GM19238 (cell line): ENCODE measurements at regions not wholly inside any gene's neighbourhood (a gene's known extent, or its start where the extent isn't known, plus 50 kb on each side); places are given as distances from the start of the nearest gene placed in this dataset.
"Not testable (repeated sequence)": the region's sequence is repeated elsewhere in the genome, so short reads cannot be mapped to it uniquely, and the experiment has no call there.

Experiments
- DNase-seq: peaks from one replicate; pipeline ENCODE4 v3.0.0; 2011; ENCODE audit warnings: low spot score; ENCODE audit not compliant: insufficient read length

GRCh38 chr1:146645978-146646604 is 292.0 kb upstream of the NBPF12 start:
- DNase-seq, result not testable (repeated sequence)

DNA sequence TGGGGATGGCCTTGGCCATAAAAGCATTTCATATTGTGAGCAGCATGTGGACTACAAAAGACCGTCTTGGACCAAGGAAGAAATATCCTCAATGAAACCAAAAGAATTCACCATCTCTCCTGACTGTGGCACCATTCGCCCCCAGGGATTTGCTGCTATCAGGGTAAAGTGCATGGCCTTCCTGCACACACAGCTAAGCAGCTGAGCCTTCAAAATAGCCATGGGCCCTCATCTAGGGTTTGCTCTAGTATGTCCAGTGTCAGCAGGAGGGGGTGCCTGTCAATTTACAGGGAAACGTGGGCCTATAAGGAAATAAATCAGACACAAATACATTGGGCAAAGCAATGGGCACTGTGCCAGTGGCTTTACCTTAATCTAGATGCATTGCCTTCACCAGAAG is 296.6 kb upstream of the NBPF12 start:
- DNase-seq, result not testable (repeated sequence)

DNA sequence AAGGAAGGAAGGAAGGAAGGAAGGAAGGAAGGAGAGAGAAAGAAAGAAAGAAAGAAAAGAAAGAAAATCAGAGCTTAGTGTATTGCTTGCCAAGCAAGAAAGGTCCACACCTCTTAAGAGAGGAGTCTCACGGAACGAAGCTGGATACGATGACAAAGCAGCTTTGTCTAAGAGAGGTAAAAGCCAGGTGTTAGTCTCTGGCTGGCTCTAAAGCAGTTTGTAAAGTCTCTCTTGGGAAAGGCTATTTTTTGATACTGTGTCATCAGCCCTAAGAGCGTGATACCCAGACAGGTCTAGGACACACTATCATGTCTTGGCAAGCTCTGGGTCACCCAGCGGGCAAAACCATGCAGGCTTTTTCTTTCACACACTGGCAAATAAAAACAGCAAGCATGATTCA is 297.5 kb upstream of the NBPF12 start:
- not testable (repeated sequence) for DNase-seq

- DNase-seq, result not testable (repeated sequence)
Observed at GRCh38 chr1:146630302-146630701, 307.8 kb upstream of the NBPF12 start.

- not testable (repeated sequence) for DNase-seq
Observed at GRCh38 chr1:146618582-146618981, 319.5 kb upstream of the NBPF12 start.

- not testable (repeated sequence) for DNase-seq
Observed at GRCh38 chr1:146604681-146605080, 333.4 kb upstream of the NBPF12 start.

- DNase-seq, result not testable (repeated sequence)
Observed at GRCh38 chr1:146600720-146601307, 337.3 kb upstream of the NBPF12 start.

DNA sequence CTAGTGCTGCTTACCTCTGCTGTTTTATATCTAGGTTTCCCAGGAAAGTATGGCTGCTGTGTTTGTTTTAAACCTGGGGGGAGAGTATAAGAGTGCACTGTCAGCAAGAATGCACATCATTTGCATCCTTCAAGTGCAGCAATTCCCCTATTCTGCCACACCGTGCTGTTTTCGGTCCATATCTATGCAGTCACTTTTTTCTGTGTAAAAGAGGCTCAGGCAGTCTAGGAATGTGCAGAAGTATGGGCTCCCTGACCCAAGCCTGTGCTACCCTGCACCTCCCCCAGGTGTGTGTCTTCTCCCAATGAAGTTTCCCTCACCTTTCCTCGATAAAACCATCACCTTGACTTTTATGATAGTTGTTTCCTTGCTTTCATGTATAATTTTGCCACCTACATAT is 338.2 kb upstream of the NBPF12 start:
- not testable (repeated sequence) for DNase-seq

GRCh38 chr1:146581229-146581628 is 352.4 kb upstream of the NOTCH2NLA start:
- DNase-seq, result not testable (repeated sequence)

GRCh38 chr1:146567541-146567940 is 338.7 kb upstream of the NOTCH2NLA start:
- DNase-seq, result not testable (repeated sequence)

GRCh38 chr1:146558032-146558431 is 329.2 kb upstream of the NOTCH2NLA start:
- DNase-seq, result not testable (repeated sequence)

DNA sequence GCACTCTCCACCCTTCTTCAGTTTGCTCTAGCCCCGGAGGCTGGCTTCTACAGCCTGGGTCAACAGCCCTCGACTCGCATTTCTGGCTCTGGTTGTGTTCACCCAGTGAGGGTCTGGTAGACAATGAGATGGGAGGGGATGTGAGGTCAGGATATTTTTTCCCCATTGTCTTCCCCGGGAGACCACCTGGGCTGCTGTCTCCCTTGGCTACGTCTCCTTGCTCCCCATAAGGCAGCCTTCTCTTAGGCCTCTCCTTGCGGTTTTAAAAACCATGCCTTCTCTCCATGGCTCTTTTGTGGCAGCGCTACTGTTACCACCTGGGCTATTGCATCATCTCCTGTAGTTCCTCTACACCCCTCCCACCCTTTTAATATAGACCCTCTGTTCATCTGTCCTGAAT is 327.6 kb upstream of the NOTCH2NLA start:
- DNase-seq, result not testable (repeated sequence)

- DNase-seq, result not testable (repeated sequence)
Observed at GRCh38 chr1:146552414-146552813, 323.6 kb upstream of the NOTCH2NLA start.

DNA sequence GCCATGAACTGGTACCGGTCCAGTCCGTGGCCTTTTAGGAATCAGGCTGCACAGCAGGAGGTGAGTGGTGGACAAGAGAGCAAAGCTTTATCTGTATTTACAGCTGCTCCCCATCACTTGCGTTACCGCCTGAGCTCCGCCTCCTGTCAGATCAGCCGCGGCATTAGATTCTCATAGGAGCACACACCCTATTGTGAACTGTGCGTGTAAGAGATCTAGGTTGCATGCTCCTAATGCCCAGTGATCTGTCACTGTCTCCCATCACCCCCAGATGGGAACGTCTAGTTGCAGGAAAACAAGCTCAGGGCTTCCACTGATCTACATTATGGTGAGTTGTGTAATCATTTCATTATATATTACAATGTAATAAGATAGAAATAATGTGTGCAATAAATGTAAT is 319.9 kb upstream of the NOTCH2NLA start:
- not testable (repeated sequence) for DNase-seq

- not testable (repeated sequence) for DNase-seq
Observed at GRCh38 chr1:146546189-146546588, 317.4 kb upstream of the NOTCH2NLA start.

- DNase-seq, result not testable (repeated sequence)
Observed at GRCh38 chr1:146537775-146538373, 309.1 kb upstream of the NOTCH2NLA start.

DNA sequence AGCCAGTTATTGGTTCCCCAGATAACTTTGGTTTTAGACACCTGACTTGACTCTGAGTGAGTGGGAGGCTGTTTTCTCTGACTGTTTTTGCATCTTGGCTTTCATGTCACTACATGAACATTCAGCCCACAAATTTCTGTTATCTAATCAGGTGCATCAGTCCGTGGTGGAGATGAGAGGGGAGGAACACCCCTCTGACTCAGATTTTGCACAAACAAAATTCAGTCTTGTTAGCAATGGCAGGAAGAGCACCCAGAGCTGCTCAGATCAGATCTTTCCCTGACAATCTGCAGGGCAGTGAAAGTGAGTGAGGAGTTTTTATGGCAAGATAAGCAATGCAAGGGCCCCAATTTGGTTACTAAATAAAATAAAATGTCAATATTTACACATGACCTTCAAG is 307.2 kb upstream of the NOTCH2NLA start:
- DNase-seq, result not testable (repeated sequence)

GRCh38 chr1:146535575-146535974 is 306.8 kb upstream of the NOTCH2NLA start:
- not testable (repeated sequence) for DNase-seq

GRCh38 chr1:146530958-146531357 is 302.1 kb upstream of the NOTCH2NLA start:
- not testable (repeated sequence) for DNase-seq

DNA sequence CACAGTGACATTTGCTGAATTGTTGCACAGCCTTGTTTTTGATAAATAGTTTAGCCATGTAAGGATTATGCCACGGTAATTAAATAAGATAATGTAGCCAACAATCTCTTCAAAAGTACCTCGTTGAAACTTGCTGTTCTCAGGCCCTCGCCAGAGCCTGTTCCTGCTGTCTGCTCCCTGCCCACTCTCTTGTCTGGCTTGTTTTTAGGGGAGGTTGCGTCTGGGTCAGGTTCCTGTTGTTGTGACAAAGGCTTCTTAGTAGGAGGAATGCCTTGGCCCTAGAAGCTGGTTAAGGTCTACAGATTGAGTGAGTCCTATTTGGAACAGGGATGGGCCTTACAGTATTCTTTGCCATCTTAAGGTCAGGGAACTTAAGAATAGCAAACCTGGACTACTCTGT is 294.0 kb upstream of the NOTCH2NLA start:
- not testable (repeated sequence) for DNase-seq

DNA sequence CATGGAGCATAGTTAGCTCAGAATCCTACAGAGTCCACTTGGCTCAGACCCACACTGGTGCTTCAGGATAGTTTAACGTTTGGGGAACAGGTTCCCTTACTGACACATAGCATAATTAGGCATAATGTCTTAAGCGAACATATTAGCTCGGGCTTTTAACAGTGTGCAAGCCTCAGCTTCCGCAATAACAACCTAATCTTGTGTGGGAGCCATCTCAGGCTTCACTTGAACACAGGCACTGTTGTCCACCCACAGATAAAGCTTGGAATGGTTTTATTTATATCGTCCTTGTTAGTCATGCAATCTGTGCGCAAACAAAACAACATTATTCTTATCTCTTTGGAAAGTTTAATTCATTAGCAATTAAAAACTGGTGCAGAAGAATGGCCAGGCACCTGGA is 293.5 kb upstream of the NOTCH2NLA start:
- not testable (repeated sequence) for DNase-seq

DNA sequence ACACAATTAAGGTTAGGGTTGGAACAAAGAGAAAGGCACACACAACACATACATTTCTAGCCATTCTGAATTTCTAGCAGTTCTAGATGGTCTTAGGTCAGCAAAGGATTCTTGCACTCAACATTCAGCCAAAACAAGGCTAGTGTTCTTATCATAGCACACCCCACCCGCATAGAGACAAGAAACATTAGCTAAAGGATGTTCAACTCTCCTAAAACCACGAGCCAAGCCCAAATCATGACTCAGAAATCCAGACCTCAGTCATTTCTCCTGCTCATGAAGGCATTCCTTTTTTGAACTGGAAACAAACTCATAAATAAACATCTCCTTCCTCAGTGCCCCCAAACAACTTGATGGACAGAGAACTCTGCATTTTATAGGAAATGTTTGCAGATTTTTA is 293.0 kb upstream of the NOTCH2NLA start:
- DNase-seq, result not testable (repeated sequence)

DNA sequence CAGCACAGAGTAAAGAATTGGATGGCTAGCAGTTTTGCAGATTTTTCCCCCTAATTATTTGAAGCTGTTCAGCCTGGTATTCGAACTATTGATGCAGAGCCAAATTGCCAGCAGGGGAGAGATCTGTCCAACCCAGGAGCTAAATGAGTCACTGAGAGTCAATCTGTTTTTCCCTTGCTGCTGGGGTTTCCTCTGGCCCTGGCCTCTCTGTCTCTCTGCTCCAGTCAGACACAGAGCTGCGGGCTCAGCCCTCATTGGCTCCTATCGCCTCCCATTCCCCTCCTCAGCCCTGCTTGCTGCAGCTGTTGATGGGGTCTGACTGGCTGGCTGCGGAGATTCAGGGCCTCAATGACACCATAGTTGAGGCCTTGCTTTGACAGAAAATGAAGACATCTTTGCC is 284.9 kb upstream of the NOTCH2NLA start:
- not testable (repeated sequence) for DNase-seq
